Sigmoid colon (tissue), 6 donors: ENCODE measurements at regions not wholly inside any gene's neighbourhood (a gene's known extent, or its start where the extent isn't known, plus 50 kb on each side); places are given as distances from the start of the nearest gene placed in this dataset.

Experiments used
- DNase-seq: peaks from one replicate; pipeline ENCODE4 v3.0.0-alpha.2; 2019
- H3K27ac ChIP-seq, 4 donors: fragments of 200-600 bp; sonication (generic); one replicate each; pipeline ENCODE4 v1.5.1; 2016 to 2019; ENCODE audit warnings: mild to moderate bottlenecking in 1 of 4
- H3K27me3 ChIP-seq, 3 donors: fragments of 200-600 bp; sonication (generic); one replicate each; pipeline ENCODE4 v1.5.1; 2019; ENCODE audit warnings: mild to moderate bottlenecking in 1 of 3
- H3K36me3 ChIP-seq, 4 donors: fragments of 200-600 bp; sonication (generic); one replicate each; pipeline ENCODE4 v1.5.1; 2016 to 2019
- H3K4me1 ChIP-seq, 4 donors: fragments of 200-600 bp; sonication (generic); one replicate each; pipeline ENCODE4 v1.5.1; 2017 to 2019
- H3K4me3 ChIP-seq, 4 donors: fragments of 200-600 bp; sonication (generic); one replicate each; pipeline ENCODE4 v1.5.1; 2017 to 2019; ENCODE audit warnings: mild to moderate bottlenecking in 2 of 4, moderate library complexity in 1 of 4
- H3K9me3 ChIP-seq, 4 donors: fragments of 200-600 bp in 3 of 4; sonication (generic) in 3 of 4; one replicate each; pipeline versions ENCODE4 v1.5.1 to v1.6.1; 2013 to 2019
- CTCF ChIP-seq, 4 experiments: fragments of 450-650 bp in 3 of 4; fragments of 200-600 bp in 1 of 4; IDR thresholded peaks; one replicate each; pipeline ENCODE4 v1.5.1; 2016 to 2019; ENCODE audit warnings: antibody characterized with exemption in 4 of 4, mild to moderate bottlenecking in 3 of 4, moderate library complexity in 2 of 4
- EP300 ChIP-seq, 4 donors: sonication (generic); formaldehyde crosslinking; IDR thresholded peaks; one replicate each; pipeline ENCODE4 v1.6.1; 2017; ENCODE audit warnings: antibody characterized with exemption in 4 of 4
- POLR2A ChIP-seq, 2 donors: fragments of 450-650 bp; IDR thresholded peaks; one replicate each; pipeline ENCODE4 v1.6.1; 2016; ENCODE audit warnings: antibody characterized with exemption in 2 of 2, mild to moderate bottlenecking in 2 of 2, moderate library complexity in 2 of 2
- POLR2AphosphoS5 ChIP-seq, 4 donors: sonication (generic); formaldehyde crosslinking; IDR thresholded peaks; one replicate each; pipeline ENCODE4 v1.6.1; 2017; ENCODE audit warnings: antibody characterized with exemption in 4 of 4
- WGBS, 2 donors: extraction: QIAGEN DNeasy Blood & Tissue Kit; methylation state at CpG; one replicate each; pipeline ENCODE4 v1.1.7; 2013; 5-methylcytosine and 5-hydroxymethylcytosine counted together
- intact Hi-C: fragments of 100-400 bp; cut with DNase I; formaldehyde crosslinking; loops from one replicate; pipeline ENCODE4 v1.15.1; 2023
- donor health status: healthy with polysubstance abuse.
- donor health status: healthy.

GRCh38 chr1:116242741-116243140 lies 130.3 kb upstream of the ATP1A1 start:
- intact Hi-C loops: no loop called here
- 17 to 72% methylated on average over 7 of the region's 7 CpGs for WGBS, 2 donors
- TF ChIP-seq CTCF (IDR thresholded peaks at IDR 0.05) (no peak), EP300 (IDR thresholded peaks at IDR 0.05) (no peak), POLR2A (IDR thresholded peaks at IDR 0.05) (no peak), POLR2AphosphoS5 (IDR thresholded peaks at IDR 0.05) (no peak)
- Histone ChIP-seq H3K4me3 (no peak overlapping the region), H3K27ac (no peak overlapping the region), H3K36me3 (no peaks in the 10 kb centered on the region), H3K27me3 (no peaks in the 10 kb centered on the region), H3K4me1 (no peaks in the 10 kb centered on the region), H3K9me3 (no peaks in the 10 kb centered on the region)
- no peak for DNase-seq

GRCh38 chr1:116243333-116244054 lies 129.6 kb upstream of the ATP1A1 start:
- Histone ChIP-seq H3K9me3 (no peaks in the 10 kb centered on the region), H3K27me3 (no peaks in the 10 kb centered on the region), H3K4me1 (no peaks in the 10 kb centered on the region), H3K4me3 (no peak overlapping the region), H3K36me3 (no peaks in the 10 kb centered on the region), H3K27ac (no peak overlapping the region)
- WGBS, 2 donors: 40 to 50% methylated on average over 7 of the region's 7 CpGs
- intact Hi-C loops: no loop called here
- TF ChIP-seq CTCF (IDR thresholded peaks at IDR 0.05) (no peak), POLR2AphosphoS5 (IDR thresholded peaks at IDR 0.05) (no peak), EP300 (IDR thresholded peaks at IDR 0.05) (no peak), POLR2A (IDR thresholded peaks at IDR 0.05) (no peak)
- no peak for DNase-seq

- H3K4me1 ChIP-seq: no peaks in the 10 kb centered on the region
- no peak overlapping the region for H3K4me3 ChIP-seq
- no peak overlapping the region for H3K27ac ChIP-seq
- TF ChIP-seq CTCF (IDR thresholded peaks at IDR 0.05) (no peak), POLR2A (IDR thresholded peaks at IDR 0.05) (no peak), EP300 (IDR thresholded peaks at IDR 0.05) (no peak), POLR2AphosphoS5 (IDR thresholded peaks at IDR 0.05) (no peak)
- H3K9me3 ChIP-seq: peaks cover 0 to 3% (median 0%) of the 10 kb centered on the region in 4 donors
- DNase-seq: no peak
- 87 to 94% methylated on average over 3 of the region's 3 CpGs for WGBS, 2 donors
- no peaks in the 10 kb centered on the region for H3K27me3 ChIP-seq
- H3K36me3 ChIP-seq: no peaks in the 10 kb centered on the region
- intact Hi-C loops: no loop called here
These were observed 126.9 kb upstream of the ATP1A1 start for GRCh38 chr1:116246174-116246573.

- Histone ChIP-seq H3K27ac (no peak overlapping the region), H3K4me3 (no peak overlapping the region), H3K9me3 (peaks cover 0 to 3% (median 0%) of the 10 kb centered on the region in 4 donors), H3K4me1 (no peaks in the 10 kb centered on the region), H3K36me3 (no peaks in the 10 kb centered on the region), H3K27me3 (no peaks in the 10 kb centered on the region)
- DNase-seq: no peak
- WGBS, 2 donors: 14 to 65% methylated on average over 1 of the region's 1 CpG
- TF ChIP-seq POLR2A (IDR thresholded peaks at IDR 0.05) (no peak), POLR2AphosphoS5 (IDR thresholded peaks at IDR 0.05) (no peak), EP300 (IDR thresholded peaks at IDR 0.05) (no peak), CTCF (IDR thresholded peaks at IDR 0.05) (no peak)
- intact Hi-C loops: no loop called here
These were observed 120.8 kb upstream of the ATP1A1 start for GRCh38 chr1:116252271-116252670.

- Histone ChIP-seq H3K4me3 (no peak overlapping the region), H3K9me3 (peaks cover 0 to 3% (median 0%) of the 10 kb centered on the region in 4 donors), H3K27me3 (no peaks in the 10 kb centered on the region), H3K4me1 (no peaks in the 10 kb centered on the region), H3K27ac (no peak overlapping the region), H3K36me3 (no peaks in the 10 kb centered on the region)
- no peak for DNase-seq
- intact Hi-C loops: no loop called here
- TF ChIP-seq POLR2AphosphoS5 (IDR thresholded peaks at IDR 0.05): no peak
- no peak for TF ChIP-seq CTCF (IDR thresholded peaks at IDR 0.05)
- TF ChIP-seq EP300 (IDR thresholded peaks at IDR 0.05): no peak
- no peak for TF ChIP-seq POLR2A (IDR thresholded peaks at IDR 0.05)
These were observed 120.3 kb upstream of the ATP1A1 start for GRCh38 chr1:116252785-116253184.
